ENCODE measurements at regions not wholly inside any gene's neighbourhood (a gene's known extent, or its start where the extent isn't known, plus 50 kb on each side); places are given as distances from the start of the nearest gene placed in this dataset.

DNA sequence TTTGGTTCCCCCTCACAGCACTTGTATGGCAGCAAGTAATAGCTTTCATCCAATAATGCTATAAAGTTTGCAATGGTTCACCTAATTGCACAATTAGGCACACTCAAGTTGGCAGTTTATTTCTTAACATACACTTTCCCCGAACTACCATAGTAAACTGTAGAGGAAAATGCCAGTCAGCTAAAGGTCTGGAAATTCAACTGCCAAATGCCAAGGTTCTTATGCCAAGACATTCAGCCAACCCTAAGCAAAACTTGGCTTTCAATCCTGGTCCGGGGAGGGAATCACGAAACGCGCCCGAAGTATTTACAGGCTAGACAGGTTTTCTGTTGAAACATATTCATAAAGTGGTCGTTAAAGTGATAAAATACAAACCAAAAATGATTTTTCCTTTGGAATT lies 1512.4 kb upstream of the FLRT2 start:
- intact Hi-C loops (cut with micrococcal nuclease; ENCODE audit: unreplicated experiment) = no loop called here
- TF ChIP-seq REST (IDR thresholded peaks at IDR 0.05; ENCODE audit: insufficient read depth in 1 of 2, low read depth in 2 of 2, low read length in 1 of 2) = no peak
- TF ChIP-seq CTCF (IDR thresholded peaks at IDR 0.05) = no peak
- no peak for TF ChIP-seq SIN3A (IDR thresholded peaks at IDR 0.05; ENCODE audit: borderline replicate concordance, insufficient read depth, low read depth, low read length)
- no peak for TF ChIP-seq TCF7L2 (IDR thresholded peaks at IDR 0.05; ENCODE audit: low read depth, low read length)
- no peak for TF ChIP-seq POLR2AphosphoS5 (IDR thresholded peaks at IDR 0.05; ENCODE audit: low read depth, low read length)
- DNase-seq (ENCODE audit: low read depth, low spot score) (no peak), ATAC-seq (no peak)
- Histone ChIP-seq H3K27ac (ENCODE audit: low read length) (no peak overlapping the region), H3K9me3 (ENCODE audit: control insufficient read depth, insufficient read depth, low read depth, low read length) (no peaks in the 10 kb centered on the region), H3K4me3 (ENCODE audit: low read depth in 2 of 2, low read length in 2 of 2) (no peak overlapping the region), H3K36me3 (ENCODE audit: control insufficient read depth, insufficient read depth, low read length) (no peaks in the 10 kb centered on the region), H3K4me1 (ENCODE audit: control insufficient read depth, insufficient read depth, low read length) (no peaks in the 10 kb centered on the region), H3K27me3 (ENCODE audit: control insufficient read depth, insufficient read depth, low read length) (no peaks in the 10 kb centered on the region)
- CTCF ChIA-PET = no interaction called here
- in situ Hi-C loops (cut with HindIII; ENCODE audit: low pct_unique_long_range_greater_than_20kb, low sequenced_read_pairs) = no loop called here
- no TSS peak for BruUV-seq (replicated peaks)
- POLR2A ChIA-PET = no interaction called here

GRCh38 chr14:84021433-84021832 lies 1508.5 kb upstream of the FLRT2 start:
- POLR2A ChIA-PET = no interaction called here
- Histone ChIP-seq H3K9me3 (ENCODE audit: control insufficient read depth, insufficient read depth, low read depth, low read length) (no peaks in the 10 kb centered on the region), H3K27ac (ENCODE audit: low read length) (no peak overlapping the region), H3K27me3 (ENCODE audit: control insufficient read depth, insufficient read depth, low read length) (no peaks in the 10 kb centered on the region), H3K4me1 (ENCODE audit: control insufficient read depth, insufficient read depth, low read length) (no peaks in the 10 kb centered on the region), H3K4me3 (ENCODE audit: low read depth in 2 of 2, low read length in 2 of 2) (no peak overlapping the region), H3K36me3 (ENCODE audit: control insufficient read depth, insufficient read depth, low read length) (no peaks in the 10 kb centered on the region)
- CTCF ChIA-PET = no interaction called here
- intact Hi-C loops (cut with micrococcal nuclease; ENCODE audit: unreplicated experiment) = no loop called here
- DNase-seq (ENCODE audit: low read depth, low spot score) (no peak), ATAC-seq (no peak)
- TF ChIP-seq POLR2AphosphoS5 (IDR thresholded peaks at IDR 0.05; ENCODE audit: low read depth, low read length) (no peak), SIN3A (IDR thresholded peaks at IDR 0.05; ENCODE audit: borderline replicate concordance, insufficient read depth, low read depth, low read length) (no peak), REST (IDR thresholded peaks at IDR 0.05; ENCODE audit: insufficient read depth in 1 of 2, low read depth in 2 of 2, low read length in 1 of 2) (no peak), TCF7L2 (IDR thresholded peaks at IDR 0.05; ENCODE audit: low read depth, low read length) (no peak), CTCF (IDR thresholded peaks at IDR 0.05) (no peak)
- in situ Hi-C loops (cut with HindIII; ENCODE audit: low pct_unique_long_range_greater_than_20kb, low sequenced_read_pairs) = no loop called here
- no TSS peak for BruUV-seq (replicated peaks)
